ENCODE measurements at regions not wholly inside any gene's neighbourhood (a gene's known extent, or its start where the extent isn't known, plus 50 kb on each side); places are given as distances from the start of the nearest gene placed in this dataset.

- Histone ChIP-seq H3K4me3 (ENCODE audit: low read length) (no peak overlapping the region), H3K4me1 (ENCODE audit: low read length) (no peaks in the 10 kb centered on the region), H3K79me2 (ENCODE audit: low read length) (no peaks in the 10 kb centered on the region), H3K9me2 (replicated peaks; ENCODE audit: insufficient read depth, low read length) (no peaks in the 10 kb centered on the region), H3F3A (ENCODE audit: insufficient read depth, low read length) (no peaks in the 10 kb centered on the region), H2AFZ (ENCODE audit: low read length) (no peak overlapping the region), H3K27ac (ENCODE audit: low read length) (no peak overlapping the region), H3K9ac (ENCODE audit: low read length) (no peak overlapping the region), H3K36me3 (replicated peaks; ENCODE audit: insufficient read depth, low read length) (no peaks in the 10 kb centered on the region), H3K9me3 (replicated peaks; ENCODE audit: insufficient read depth, low read length) (no peaks in the 10 kb centered on the region), H3K4me2 (ENCODE audit: low read depth, low read length) (no peak overlapping the region), H3K27me3 (replicated peaks; ENCODE audit: insufficient read depth, low read length) (no peaks in the 10 kb centered on the region), H4K20me1 (ENCODE audit: insufficient read depth, low read length) (no peaks in the 10 kb centered on the region)
- DNase-seq = no peak
- TF ChIP-seq EZH2phosphoT487 (IDR thresholded peaks at IDR 0.05; ENCODE audit: low read length) = no peak
Observed at GRCh38 chr2:52210161-52210560, 1178.2 kb upstream of the NRXN1 start.

DNA sequence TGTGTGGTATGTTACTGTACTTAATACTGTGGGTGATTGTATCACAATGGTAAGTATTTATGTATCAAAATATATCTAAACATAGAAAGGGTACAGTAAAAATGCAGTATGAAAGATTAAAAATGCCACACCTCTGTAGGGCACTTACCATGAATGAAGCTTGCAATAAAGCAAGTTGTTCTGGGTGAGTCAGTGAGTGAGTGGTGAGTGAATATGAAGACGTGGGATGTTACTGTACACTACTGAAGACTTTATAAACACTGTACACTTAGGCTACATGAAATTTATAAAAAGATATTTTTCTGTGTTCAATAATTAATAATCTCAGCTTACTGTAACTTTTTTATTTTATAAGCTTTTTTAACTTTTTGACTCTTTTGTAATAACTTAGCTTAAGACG lies 1162.4 kb upstream of the NRXN1 start:
- no peak overlapping the region for H3K4me3 ChIP-seq (ENCODE audit: low read length)

DNA sequence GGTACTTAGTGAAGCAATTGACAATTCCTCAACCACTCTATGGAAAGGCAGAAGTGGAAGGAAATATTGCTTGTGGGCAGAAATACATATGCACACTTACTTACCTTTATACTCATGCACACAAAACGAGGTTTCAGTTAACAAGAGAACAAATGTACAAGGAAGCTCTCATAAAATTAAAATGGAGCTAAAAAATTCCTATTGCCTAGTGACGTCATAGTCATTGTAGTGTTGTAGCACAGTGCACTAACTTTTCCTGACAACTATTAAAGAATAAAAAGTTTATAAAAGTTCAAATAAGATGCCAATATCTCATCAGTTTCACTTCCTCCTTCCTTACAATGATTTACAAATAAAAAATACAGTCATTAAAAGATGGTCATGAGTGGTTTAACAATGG lies 1161.9 kb upstream of the NRXN1 start:
- H4K20me1 ChIP-seq (ENCODE audit: insufficient read depth, low read length) = no peaks in the 10 kb centered on the region
- no peak overlapping the region for H3K9ac ChIP-seq (ENCODE audit: low read length)
- H3K27me3 ChIP-seq (replicated peaks; ENCODE audit: insufficient read depth, low read length) = no peaks in the 10 kb centered on the region
- no peak for TF ChIP-seq EZH2phosphoT487 (IDR thresholded peaks at IDR 0.05; ENCODE audit: low read length)
- TF ChIP-seq EZH2 (optimal IDR thresholded peaks at IDR 0.05; ENCODE audit: low read depth, low read length) = no peak
- TF ChIP-seq, protein P1, sequence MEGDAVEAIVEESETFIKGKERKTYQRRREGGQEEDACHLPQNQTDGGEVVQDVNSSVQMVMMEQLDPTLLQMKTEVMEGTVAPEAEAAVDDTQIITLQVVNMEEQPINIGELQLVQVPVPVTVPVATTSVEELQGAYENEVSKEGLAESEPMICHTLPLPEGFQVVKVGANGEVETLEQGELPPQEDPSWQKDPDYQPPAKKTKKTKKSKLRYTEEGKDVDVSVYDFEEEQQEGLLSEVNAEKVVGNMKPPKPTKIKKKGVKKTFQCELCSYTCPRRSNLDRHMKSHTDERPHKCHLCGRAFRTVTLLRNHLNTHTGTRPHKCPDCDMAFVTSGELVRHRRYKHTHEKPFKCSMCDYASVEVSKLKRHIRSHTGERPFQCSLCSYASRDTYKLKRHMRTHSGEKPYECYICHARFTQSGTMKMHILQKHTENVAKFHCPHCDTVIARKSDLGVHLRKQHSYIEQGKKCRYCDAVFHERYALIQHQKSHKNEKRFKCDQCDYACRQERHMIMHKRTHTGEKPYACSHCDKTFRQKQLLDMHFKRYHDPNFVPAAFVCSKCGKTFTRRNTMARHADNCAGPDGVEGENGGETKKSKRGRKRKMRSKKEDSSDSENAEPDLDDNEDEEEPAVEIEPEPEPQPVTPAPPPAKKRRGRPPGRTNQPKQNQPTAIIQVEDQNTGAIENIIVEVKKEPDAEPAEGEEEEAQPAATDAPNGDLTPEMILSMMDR (IDR thresholded peaks at IDR 0.05; ENCODE audit: low read length) = no peak
- H3F3A ChIP-seq (ENCODE audit: insufficient read depth, low read length) = no peaks in the 10 kb centered on the region
- no peaks in the 10 kb centered on the region for H3K4me1 ChIP-seq (ENCODE audit: low read length)
- no peaks in the 10 kb centered on the region for H3K79me2 ChIP-seq (ENCODE audit: low read length)
- no peak for DNase-seq
- H2AFZ ChIP-seq (ENCODE audit: low read length) = no peak overlapping the region
- no peak overlapping the region for H3K4me2 ChIP-seq (ENCODE audit: low read depth, low read length)
- no peak overlapping the region for H3K4me3 ChIP-seq (ENCODE audit: low read length)
- no peaks in the 10 kb centered on the region for H3K9me3 ChIP-seq (replicated peaks; ENCODE audit: insufficient read depth, low read length)
- no peaks in the 10 kb centered on the region for H3K9me2 ChIP-seq (replicated peaks; ENCODE audit: insufficient read depth, low read length)
- no peak overlapping the region for H3K27ac ChIP-seq (ENCODE audit: low read length)
- H3K36me3 ChIP-seq (replicated peaks; ENCODE audit: insufficient read depth, low read length) = no peaks in the 10 kb centered on the region

More for the DNA sequence above, 1162.4 kb upstream of the NRXN1 start:
- Histone ChIP-seq H3K9ac (ENCODE audit: low read length) (no peak overlapping the region), H3K79me2 (ENCODE audit: low read length) (no peaks in the 10 kb centered on the region), H3K27ac (ENCODE audit: low read length) (no peak overlapping the region), H4K20me1 (ENCODE audit: insufficient read depth, low read length) (no peaks in the 10 kb centered on the region), H3K4me1 (ENCODE audit: low read length) (no peaks in the 10 kb centered on the region), H2AFZ (ENCODE audit: low read length) (no peak overlapping the region), H3F3A (ENCODE audit: insufficient read depth, low read length) (no peaks in the 10 kb centered on the region), H3K27me3 (replicated peaks; ENCODE audit: insufficient read depth, low read length) (no peaks in the 10 kb centered on the region), H3K4me2 (ENCODE audit: low read depth, low read length) (no peak overlapping the region), H3K9me2 (replicated peaks; ENCODE audit: insufficient read depth, low read length) (no peaks in the 10 kb centered on the region), H3K9me3 (replicated peaks; ENCODE audit: insufficient read depth, low read length) (no peaks in the 10 kb centered on the region), H3K36me3 (replicated peaks; ENCODE audit: insufficient read depth, low read length) (no peaks in the 10 kb centered on the region)
- no peak for TF ChIP-seq EZH2phosphoT487 (IDR thresholded peaks at IDR 0.05; ENCODE audit: low read length)
- no peak for TF ChIP-seq EZH2 (optimal IDR thresholded peaks at IDR 0.05; ENCODE audit: low read depth, low read length)
- TF ChIP-seq, protein P1 (IDR thresholded peaks at IDR 0.05; ENCODE audit: low read length) = no peak
- DNase-seq = no peak

DNA sequence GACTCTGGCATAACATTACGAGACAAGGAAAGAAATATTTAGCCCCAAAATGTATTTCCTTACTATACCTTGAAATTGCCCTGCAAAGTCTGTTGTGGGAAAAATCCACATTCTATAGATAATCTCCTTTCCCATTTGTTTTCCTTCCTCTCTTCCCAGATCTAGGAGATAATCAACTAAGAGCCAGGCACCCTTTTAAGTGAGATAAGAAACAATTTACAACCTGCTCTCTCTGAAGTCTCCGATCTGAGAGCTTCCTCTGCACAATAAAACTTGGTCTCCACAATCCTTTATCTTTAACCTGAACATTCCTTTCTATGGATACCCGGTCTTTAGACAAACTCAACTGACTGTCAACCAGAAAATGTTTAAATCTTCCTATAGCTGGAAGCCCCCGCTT lies 1160.7 kb upstream of the NRXN1 start:
- no peaks in the 10 kb centered on the region for H3K9me2 ChIP-seq (replicated peaks; ENCODE audit: insufficient read depth, low read length)

More for the DNA sequence above, 1160.7 kb upstream of the NRXN1 start:
- Histone ChIP-seq H3K27me3 (replicated peaks; ENCODE audit: insufficient read depth, low read length) (no peaks in the 10 kb centered on the region), H3K36me3 (replicated peaks; ENCODE audit: insufficient read depth, low read length) (no peaks in the 10 kb centered on the region), H3K9me3 (replicated peaks; ENCODE audit: insufficient read depth, low read length) (no peaks in the 10 kb centered on the region), H3K4me3 (ENCODE audit: low read length) (no peak overlapping the region), H3K27ac (ENCODE audit: low read length) (no peak overlapping the region), H4K20me1 (ENCODE audit: insufficient read depth, low read length) (no peaks in the 10 kb centered on the region), H3K4me2 (ENCODE audit: low read depth, low read length) (no peak overlapping the region), H3K9ac (ENCODE audit: low read length) (no peak overlapping the region), H3F3A (ENCODE audit: insufficient read depth, low read length) (no peaks in the 10 kb centered on the region), H3K79me2 (ENCODE audit: low read length) (no peaks in the 10 kb centered on the region), H3K4me1 (ENCODE audit: low read length) (no peaks in the 10 kb centered on the region), H2AFZ (ENCODE audit: low read length) (no peak overlapping the region)
- DNase-seq = no peak
- TF ChIP-seq EZH2phosphoT487 (IDR thresholded peaks at IDR 0.05; ENCODE audit: low read length) = no peak
- TF ChIP-seq, protein P1 (IDR thresholded peaks at IDR 0.05; ENCODE audit: low read length) = no peak
- TF ChIP-seq EZH2 (optimal IDR thresholded peaks at IDR 0.05; ENCODE audit: low read depth, low read length) = no peak
